Brain microvascular endothelial cell (primary cell): ENCODE measurements at regions not wholly inside any gene's neighbourhood (a gene's known extent, or its start where the extent isn't known, plus 50 kb on each side); places are given as distances from the start of the nearest gene placed in this dataset.

Source experiments
- DNase-seq: peaks from one replicate; pipeline ENCODE4 v3.0.0-alpha.2; 2020
- H3K27ac ChIP-seq: fragments of 250-450 bp; sonication (Bioruptor Pico); 2 replicates; pipeline ENCODE4 v1.5.1; 2020; ENCODE audit warnings: mild to moderate bottlenecking, moderate library complexity
- H3K27me3 ChIP-seq: fragments of 250-450 bp; sonication (Bioruptor Pico); replicated peaks from 2 replicates; pipeline ENCODE4 v1.5.1; 2020; ENCODE audit warnings: mild to moderate bottlenecking
- H3K36me3 ChIP-seq: fragments of 250-450 bp; sonication (Bioruptor Pico); replicated peaks from 2 replicates; pipeline ENCODE4 v1.5.1; 2020; ENCODE audit warnings: mild to moderate bottlenecking
- H3K4me3 ChIP-seq: 2 replicates; pipeline ENCODE4 v1.5.1; 2011; ENCODE audit warnings: low read depth, mild to moderate bottlenecking, control low read depth, low read length, moderate library complexity
- CTCF ChIP-seq: IDR thresholded peaks from 2 replicates; pipeline ENCODE4 v1.5.1; 2011; ENCODE audit warnings: low read depth, mild to moderate bottlenecking, moderate library complexity, low read length, control low read depth, inconsistent platforms; ENCODE audit errors: missing control alignments
- in situ Hi-C: cut with HindIII; loops from 2 replicates; pipeline ENCODE4 v1.10.0; 2017; ENCODE audit warnings: low sequenced_read_pairs, low pct_ligation_motif_present

GRCh38 chr15:95120595-95120994 is 889.2 kb downstream of the MCTP2 start:
- H3K36me3 ChIP-seq = no peaks in the 10 kb centered on the region
- in situ Hi-C loops = no loop called here
- H3K27ac ChIP-seq = no peak overlapping the region
- DNase-seq = no peak
- no peak for TF ChIP-seq CTCF
- no peak overlapping the region for H3K4me3 ChIP-seq
- no peaks in the 10 kb centered on the region for H3K27me3 ChIP-seq

GRCh38 chr15:95121191-95121590 is 889.8 kb downstream of the MCTP2 start:
- H3K4me3 ChIP-seq = no peak overlapping the region
- H3K36me3 ChIP-seq = no peaks in the 10 kb centered on the region
- TF ChIP-seq CTCF = no peak
- H3K27me3 ChIP-seq = no peaks in the 10 kb centered on the region
- H3K27ac ChIP-seq = no peak overlapping the region
- in situ Hi-C loops = no loop called here
- no peak for DNase-seq

- H3K4me3 ChIP-seq = no peak overlapping the region
- in situ Hi-C loops = no loop called here
- H3K36me3 ChIP-seq = no peaks in the 10 kb centered on the region
- H3K27ac ChIP-seq = no peak overlapping the region
- no peak for DNase-seq
- no peak for TF ChIP-seq CTCF
- H3K27me3 ChIP-seq = no peaks in the 10 kb centered on the region
These were observed 894.4 kb downstream of the MCTP2 start for GRCh38 chr15:95125803-95126202.

GRCh38 chr15:95127356-95127755 is 896.0 kb downstream of the MCTP2 start:
- no peak for DNase-seq
- TF ChIP-seq CTCF = no peak
- Histone ChIP-seq H3K36me3 (no peaks in the 10 kb centered on the region), H3K27me3 (no peaks in the 10 kb centered on the region), H3K27ac (no peak overlapping the region), H3K4me3 (no peak overlapping the region)
- in situ Hi-C loops = no loop called here

- in situ Hi-C loops = no loop called here
- Histone ChIP-seq H3K4me3 (no peak overlapping the region), H3K27me3 (no peaks in the 10 kb centered on the region), H3K27ac (no peak overlapping the region), H3K36me3 (no peaks in the 10 kb centered on the region)
- DNase-seq = no peak
- no peak for TF ChIP-seq CTCF
These were observed 898.2 kb downstream of the MCTP2 start for GRCh38 chr15:95129574-95129973.

GRCh38 chr15:95131131-95131556 is 899.8 kb downstream of the MCTP2 start:
- TF ChIP-seq CTCF = no peak
- H3K4me3 ChIP-seq = no peak overlapping the region
- in situ Hi-C loops = no loop called here
- H3K27me3 ChIP-seq = no peaks in the 10 kb centered on the region
- no peak for DNase-seq
- H3K27ac ChIP-seq = no peak overlapping the region
- no peaks in the 10 kb centered on the region for H3K36me3 ChIP-seq
